GM06990 (cell line): ENCODE measurements at regions not wholly inside any gene's neighbourhood (a gene's known extent, or its start where the extent isn't known, plus 50 kb on each side); places are given as distances from the start of the nearest gene placed in this dataset.

Experiments
- DNase-seq: peaks from one replicate; pipeline ENCODE4 v3.0.0-alpha.2; 2011; ENCODE audit not compliant: insufficient read length; ENCODE audit errors: extremely low read depth
- H3K27me3 ChIP-seq: replicated peaks from 2 replicates; pipeline ENCODE4 v1.6.0; 2011; ENCODE audit warnings: low read length; ENCODE audit not compliant: control insufficient read depth, insufficient read depth
- H3K36me3 ChIP-seq: 2 replicates; pipeline ENCODE4 v1.5.1; 2011; ENCODE audit warnings: low read length; ENCODE audit not compliant: control insufficient read depth, insufficient read depth
- H3K4me3 ChIP-seq: replicated peaks from 2 replicates; pipeline ENCODE4 v1.5.1; 2011; ENCODE audit warnings: low read depth, mild to moderate bottlenecking, control low read depth, low read length
- TF ChIP-seq, protein P1 (sequence below): IDR thresholded peaks from 2 replicates; pipeline ENCODE4 v1.5.1; 2011; ENCODE audit warnings: low read length, control low read depth, mild to moderate bottlenecking, inconsistent platforms; ENCODE audit not compliant: insufficient read depth, poor library complexity, severe bottlenecking

DNA sequence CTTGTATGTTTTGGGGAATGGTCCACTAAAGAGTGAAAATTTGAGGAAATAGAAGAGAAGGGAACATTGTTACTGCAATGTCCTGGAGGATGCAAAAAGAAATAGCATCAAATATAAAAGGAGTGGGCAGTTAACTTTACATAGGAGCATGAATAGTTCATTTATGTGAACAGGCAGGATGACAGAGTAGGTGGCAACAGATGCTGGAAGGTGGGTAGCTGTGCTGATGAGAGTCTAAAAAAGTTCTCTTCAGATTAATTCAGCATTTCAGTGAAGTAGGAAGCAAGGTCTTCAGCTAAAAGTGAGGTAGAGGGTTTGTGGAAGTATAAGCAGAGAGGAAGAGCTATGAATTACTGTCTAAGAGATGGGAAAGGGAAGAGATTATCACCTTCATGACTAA lies 276.5 kb downstream of the KIF2B start:
- Histone ChIP-seq H3K4me3 (no peak overlapping the region), H3K27me3 (no peaks in the 10 kb centered on the region), H3K36me3 (no peaks in the 10 kb centered on the region)
- TF ChIP-seq, protein P1, sequence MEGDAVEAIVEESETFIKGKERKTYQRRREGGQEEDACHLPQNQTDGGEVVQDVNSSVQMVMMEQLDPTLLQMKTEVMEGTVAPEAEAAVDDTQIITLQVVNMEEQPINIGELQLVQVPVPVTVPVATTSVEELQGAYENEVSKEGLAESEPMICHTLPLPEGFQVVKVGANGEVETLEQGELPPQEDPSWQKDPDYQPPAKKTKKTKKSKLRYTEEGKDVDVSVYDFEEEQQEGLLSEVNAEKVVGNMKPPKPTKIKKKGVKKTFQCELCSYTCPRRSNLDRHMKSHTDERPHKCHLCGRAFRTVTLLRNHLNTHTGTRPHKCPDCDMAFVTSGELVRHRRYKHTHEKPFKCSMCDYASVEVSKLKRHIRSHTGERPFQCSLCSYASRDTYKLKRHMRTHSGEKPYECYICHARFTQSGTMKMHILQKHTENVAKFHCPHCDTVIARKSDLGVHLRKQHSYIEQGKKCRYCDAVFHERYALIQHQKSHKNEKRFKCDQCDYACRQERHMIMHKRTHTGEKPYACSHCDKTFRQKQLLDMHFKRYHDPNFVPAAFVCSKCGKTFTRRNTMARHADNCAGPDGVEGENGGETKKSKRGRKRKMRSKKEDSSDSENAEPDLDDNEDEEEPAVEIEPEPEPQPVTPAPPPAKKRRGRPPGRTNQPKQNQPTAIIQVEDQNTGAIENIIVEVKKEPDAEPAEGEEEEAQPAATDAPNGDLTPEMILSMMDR: no peak
- DNase-seq: no peak

DNA sequence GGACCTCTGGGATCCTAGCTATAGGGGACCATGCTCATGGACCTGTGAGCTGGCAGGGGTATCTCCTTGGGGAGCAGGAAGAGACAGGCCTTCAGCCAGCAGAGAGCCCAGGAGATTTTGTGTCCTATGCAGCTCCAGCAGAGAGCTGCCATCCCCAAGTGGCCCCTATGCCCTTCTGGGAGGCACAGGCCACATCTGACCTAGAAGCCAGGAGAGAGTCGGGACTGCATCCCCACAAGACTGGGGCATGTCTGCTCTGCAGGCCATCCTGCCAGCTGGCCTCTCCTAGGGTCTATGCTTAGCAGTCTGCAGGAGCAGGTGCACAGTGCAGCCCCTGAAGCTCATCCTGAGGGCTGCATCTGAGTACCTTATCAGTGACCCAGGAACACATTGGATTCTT lies 279.5 kb downstream of the KIF2B start:
- no peaks in the 10 kb centered on the region for H3K27me3 ChIP-seq
- no peak for DNase-seq
- H3K4me3 ChIP-seq: no peak overlapping the region
- no peaks in the 10 kb centered on the region for H3K36me3 ChIP-seq
- TF ChIP-seq, protein P1: no peak

DNA sequence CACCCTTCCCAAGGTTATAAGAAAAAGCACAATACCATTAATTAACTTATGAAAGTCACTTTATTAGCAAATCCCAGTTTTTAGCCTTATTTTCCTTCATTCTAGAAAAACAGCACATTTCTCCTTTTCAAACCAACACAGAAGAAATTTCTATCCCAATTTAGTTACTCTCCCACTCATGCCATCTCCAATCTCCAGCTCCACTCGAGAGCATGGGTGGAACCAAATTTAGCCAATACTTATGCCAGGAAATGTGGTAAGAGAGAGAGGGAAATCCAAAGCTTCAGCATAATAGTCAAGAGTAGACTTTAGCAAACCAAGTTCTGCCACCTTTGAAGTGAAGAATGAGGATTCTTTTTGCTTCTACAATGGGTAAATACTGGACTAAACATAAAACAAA lies 288.8 kb downstream of the KIF2B start:
- TF ChIP-seq, protein P1: no peak
- Histone ChIP-seq H3K27me3 (no peaks in the 10 kb centered on the region), H3K36me3 (no peaks in the 10 kb centered on the region), H3K4me3 (no peak overlapping the region)
- no peak for DNase-seq

DNA sequence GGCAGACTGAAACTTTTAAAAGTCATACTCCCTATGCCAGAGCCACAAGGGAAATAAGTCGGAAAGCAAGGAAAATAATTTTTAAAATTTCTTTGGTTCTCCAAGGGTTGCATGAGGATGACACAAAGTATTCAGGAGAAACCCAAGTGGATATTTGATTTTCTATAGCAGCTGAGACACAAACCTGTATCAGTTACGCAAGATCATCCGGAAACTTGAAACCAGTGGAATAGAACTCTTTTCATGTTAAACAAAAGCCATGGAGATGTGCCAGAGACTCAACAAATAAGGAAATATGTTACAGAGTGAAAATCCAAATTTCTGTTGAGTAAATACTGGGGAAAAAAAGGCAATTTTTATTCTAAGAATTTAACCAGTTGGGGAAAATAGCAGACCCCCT lies 294.7 kb downstream of the KIF2B start:
- TF ChIP-seq, protein P1: no peak
- no peak for DNase-seq
- H3K4me3 ChIP-seq: no peak overlapping the region
- H3K27me3 ChIP-seq: no peaks in the 10 kb centered on the region
- H3K36me3 ChIP-seq: no peaks in the 10 kb centered on the region

DNA sequence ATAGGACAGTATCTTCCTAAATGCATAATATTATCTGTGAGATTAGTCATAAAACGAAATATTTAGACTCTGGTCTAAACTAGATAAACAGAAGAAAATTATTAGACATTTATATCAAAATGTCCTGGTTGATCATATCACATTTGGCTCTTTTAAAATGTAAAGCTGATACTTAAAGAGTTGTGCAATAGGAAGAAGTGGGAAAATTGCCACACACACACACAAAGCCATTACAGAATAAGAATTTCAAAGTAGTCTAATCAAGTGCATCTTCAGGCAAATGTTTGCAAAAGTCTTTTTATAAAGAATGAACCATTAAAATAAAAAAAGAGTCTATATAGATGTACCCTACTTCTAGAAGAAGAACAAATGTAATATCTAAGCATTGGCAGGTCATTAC lies 301.7 kb downstream of the KIF2B start:
- DNase-seq: no peak
- TF ChIP-seq, protein P1: no peak

DNA sequence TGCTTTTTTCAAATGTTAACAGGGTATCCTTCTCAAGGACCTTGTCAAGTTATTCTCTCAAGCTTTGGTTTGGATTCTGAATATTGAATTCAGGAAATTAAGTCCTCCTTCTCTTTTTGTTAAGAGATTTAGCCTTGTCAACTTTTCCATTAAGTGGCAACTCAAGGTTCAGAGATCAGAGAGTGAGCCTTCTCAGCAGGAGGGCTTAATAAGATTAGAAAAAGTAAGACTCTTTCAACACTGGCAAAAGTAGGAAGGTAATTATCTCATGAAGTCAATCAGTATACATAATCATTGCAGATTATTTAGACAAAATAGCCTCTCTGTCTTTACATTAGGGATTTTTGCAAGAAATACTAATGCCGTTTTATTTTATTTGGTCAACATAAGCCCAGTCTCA lies 330.7 kb downstream of the KIF2B start:
- H3K27me3 ChIP-seq: no peaks in the 10 kb centered on the region
- no peaks in the 10 kb centered on the region for H3K36me3 ChIP-seq
- H3K4me3 ChIP-seq: no peak overlapping the region
- TF ChIP-seq, protein P1: no peak
- DNase-seq: no peak

More for the DNA sequence above, 301.7 kb downstream of the KIF2B start:
- Histone ChIP-seq H3K4me3 (no peak overlapping the region), H3K27me3 (no peaks in the 10 kb centered on the region), H3K36me3 (no peaks in the 10 kb centered on the region)
